HG02678 (cell line): ENCODE measurements at regions not wholly inside any gene's neighbourhood (a gene's known extent, or its start where the extent isn't known, plus 50 kb on each side); places are given as distances from the start of the nearest gene placed in this dataset.

Source experiments
- ATAC-seq: cut with Tn5 transposase; IDR thresholded peaks from one replicate; pipeline ENCODE4 v1.9.1; 2021; ENCODE audit warnings: mild to moderate bottlenecking, moderate library complexity; ENCODE audit not compliant: unreplicated experiment

DNA sequence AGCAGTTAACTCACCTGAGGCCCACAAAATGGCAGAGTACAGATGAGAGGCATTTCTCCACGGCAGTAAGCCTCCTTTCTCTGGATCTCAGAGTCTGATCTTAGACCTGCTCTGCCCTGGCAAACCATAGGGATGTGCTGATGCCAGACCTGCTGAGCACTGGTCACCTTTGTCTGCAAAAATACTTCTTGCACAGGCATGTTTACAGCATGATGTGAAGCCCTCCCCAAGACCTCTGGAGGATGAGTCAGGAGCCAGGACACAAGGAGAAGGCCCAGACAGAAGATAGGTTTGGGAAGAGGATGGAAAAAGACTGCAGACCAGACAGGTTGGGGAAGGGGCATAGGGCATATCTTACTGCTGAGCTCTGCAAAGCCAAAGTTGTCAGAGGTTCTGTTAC is 426.6 kb downstream of the PMP22 start:
- no peak for ATAC-seq

DNA sequence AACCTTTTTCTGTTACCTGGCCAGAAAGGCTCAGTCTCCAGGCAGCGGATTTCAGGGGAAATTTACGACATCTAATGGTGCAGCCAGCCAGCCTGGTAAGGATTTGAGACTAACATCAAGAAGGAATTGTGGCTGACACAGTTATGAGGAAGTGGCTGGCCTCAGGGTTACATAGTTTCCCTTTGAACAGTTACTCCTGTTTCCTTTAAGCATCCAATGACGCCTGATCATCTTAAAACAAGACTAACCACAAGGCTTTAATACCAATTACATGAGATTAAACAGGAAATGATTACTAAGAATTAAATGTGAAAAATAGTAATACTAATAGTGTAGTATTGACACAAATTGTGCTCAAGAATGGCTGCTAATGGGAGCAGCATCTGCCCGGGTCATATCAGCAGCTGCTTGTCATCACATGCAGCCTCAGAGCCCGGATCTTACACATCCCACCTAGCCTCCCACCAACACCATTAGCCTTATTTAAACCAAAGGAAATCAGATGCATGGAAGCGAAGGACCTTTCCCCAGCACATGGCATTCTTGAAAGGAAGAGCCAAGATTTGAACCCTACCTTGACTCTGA is 431.8 kb downstream of the PMP22 start:
- ATAC-seq: no peak

- ATAC-seq: no peak
Measured at GRCh38 chr17:14831491-14831890, 433.6 kb downstream of the PMP22 start.

DNA sequence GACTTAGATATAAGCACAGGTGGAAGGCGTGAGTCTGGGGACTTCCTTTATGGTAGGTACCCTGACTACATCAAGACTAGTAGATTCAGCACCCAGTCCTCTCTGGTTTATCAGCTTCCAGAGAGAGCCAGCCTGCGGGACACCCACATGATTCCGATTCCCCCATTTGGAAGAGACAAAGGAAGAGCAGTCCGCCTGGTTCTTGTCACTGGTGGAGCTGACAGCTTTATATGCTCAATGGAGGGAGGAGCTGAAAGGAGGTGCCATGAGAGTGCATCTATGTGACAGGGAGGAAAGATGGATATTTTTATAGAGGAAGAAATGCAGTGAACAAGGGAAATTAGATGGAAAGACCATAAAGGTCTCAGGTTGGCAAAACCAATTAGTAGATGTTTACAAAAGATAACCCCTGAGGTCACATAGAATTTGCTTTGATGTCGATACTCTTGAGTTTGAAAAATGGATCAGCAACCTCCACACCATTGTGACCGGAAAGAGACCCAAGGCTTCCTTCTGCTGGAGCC is 437.7 kb downstream of the PMP22 start:
- ATAC-seq: no peak

DNA sequence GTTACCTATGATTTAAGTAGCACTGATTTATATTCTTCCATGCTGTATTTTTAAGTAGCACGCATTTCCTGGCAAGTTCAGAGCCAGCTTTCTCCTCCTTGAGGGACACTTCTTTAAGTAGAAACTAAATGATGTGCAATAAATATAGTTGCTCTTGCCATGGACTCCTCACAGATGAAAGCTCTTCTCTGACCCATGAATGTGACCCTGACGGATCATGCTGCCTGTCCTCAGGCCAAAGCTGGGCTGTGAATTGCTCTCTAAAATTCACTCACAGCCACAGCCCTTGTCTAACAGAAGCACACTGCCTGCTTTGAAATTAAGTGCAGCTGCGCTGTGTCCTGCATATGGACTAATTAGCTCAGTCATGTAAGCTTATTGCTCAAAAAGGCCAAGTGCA is 438.8 kb downstream of the PMP22 start:
- ATAC-seq: no peak

- ATAC-seq: no peak
Measured at GRCh38 chr17:14818469-14818868, 446.7 kb downstream of the PMP22 start.

DNA sequence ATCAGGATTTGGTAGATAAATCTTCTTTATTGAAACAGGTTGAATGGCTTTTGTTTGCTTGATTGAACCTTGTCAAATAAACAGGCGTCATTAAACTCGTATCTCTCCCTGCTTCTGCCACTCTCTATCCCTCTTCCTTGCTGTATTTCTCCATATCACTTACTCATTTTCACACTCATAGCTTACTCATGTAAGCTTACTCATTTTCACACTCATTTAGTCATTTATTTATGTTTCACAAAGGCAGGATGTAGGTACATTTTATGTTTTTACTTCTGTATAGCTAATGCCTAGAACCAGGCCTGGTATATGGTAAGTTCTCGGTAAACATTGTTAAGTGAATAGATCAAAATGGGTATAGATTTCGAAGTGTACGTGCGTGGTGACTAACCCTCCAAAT is 450.0 kb downstream of the PMP22 start:
- ATAC-seq: no peak

DNA sequence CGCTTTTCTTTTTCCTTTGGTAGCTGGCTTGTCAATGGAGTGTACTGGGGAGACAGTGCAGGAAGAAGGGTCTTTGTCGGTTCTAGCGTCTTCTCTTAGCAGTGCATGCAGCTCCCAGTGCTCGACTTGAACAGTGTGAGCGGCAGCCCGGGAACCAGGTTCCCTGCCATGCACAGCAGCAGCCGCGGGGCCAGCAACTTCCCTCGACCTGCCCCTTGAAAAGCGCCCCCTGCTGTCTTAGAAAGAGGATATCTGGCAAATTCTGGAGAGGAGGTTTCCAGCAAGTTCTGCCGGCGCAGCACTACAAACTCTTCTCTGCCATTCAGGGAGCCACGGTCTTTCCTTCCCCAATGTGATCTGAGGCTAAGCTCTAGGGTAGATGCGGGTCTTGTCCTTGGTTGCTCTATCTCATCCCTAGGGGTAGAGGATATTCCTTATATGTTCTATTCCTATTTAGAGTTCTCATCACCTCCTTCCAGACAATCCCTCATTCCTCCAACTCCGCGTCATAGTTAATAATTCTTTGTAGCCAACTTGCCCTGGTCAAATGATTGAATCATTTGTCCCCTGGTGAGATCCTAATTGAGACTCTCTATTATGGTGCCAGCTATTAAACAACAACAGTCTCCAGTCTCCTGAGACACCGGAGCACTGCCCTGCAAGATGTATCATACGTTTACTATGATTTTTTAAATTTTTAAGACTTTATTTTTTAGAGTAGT is 451.3 kb downstream of the PMP22 start:
- ATAC-seq: no peak

- ATAC-seq: no peak
Measured at GRCh38 chr17:14808425-14808824, 456.7 kb downstream of the PMP22 start.

DNA sequence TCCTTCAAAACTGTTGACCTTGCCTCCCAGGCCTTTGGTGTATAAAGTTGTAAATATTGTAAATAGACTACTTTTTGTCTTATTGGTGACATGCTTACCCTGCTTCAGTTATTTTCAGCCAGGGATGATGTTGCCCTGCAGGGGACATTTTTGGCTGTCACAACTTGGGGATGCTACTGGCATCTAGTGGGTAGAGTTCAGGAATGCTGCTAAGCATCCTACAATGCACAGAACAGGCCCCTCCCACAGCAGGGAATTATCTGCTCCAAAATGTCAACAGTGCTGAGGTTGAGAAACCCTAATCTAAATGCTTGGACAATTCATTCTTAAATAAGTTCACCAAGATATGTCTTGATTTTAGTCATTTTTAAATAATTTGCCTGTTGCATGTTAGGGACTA is 459.8 kb downstream of the PMP22 start:
- ATAC-seq: no peak

- ATAC-seq: no peak
Measured at GRCh38 chr17:14803826-14804225, 461.3 kb downstream of the PMP22 start.

- ATAC-seq: no peak
Measured at GRCh38 chr17:14797801-14798200, 467.3 kb downstream of the PMP22 start.

GRCh38 chr17:14797021-14797420 is 468.1 kb downstream of the PMP22 start:
- no peak for ATAC-seq

DNA sequence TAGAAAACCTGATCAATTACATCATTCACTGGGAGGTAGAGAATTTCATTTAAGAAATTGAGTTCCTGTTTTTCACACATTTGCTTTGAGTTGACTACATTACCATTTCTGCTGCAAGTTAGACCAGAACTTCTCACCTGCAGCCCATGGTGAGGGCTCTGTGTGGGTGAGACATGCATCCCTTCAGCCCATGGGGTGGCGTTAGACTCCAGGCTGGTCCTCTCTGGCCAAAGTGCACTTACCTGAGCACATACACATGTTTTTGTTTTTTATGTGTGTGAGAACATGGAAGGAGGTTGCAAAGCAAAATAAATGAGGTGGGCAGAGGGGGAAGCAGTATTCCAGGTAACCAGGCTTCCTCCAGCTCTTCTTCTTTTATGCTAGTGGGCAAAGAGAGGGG is 470.2 kb downstream of the PMP22 start:
- no peak for ATAC-seq

GRCh38 chr17:14793237-14793636 is 471.9 kb downstream of the PMP22 start:
- ATAC-seq: no peak

DNA sequence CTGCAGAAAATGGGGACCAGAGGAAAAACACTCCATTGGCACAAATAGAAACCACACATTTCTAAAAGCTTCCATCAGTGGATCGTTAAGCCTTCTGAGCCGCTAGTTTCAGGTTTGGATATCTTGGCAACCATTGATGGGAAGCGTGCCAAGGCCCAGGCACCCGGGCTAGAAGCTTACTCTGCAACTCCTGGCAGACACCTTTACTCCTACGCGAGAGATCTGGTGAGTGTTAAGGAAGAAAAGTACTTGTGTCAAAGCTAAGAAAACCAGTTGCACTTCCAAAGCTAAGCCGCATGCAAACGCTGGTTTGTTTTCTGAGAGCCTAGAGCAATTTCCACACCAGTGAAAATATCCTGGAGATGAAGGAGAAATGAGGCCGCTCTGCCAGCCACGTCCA is 472.4 kb downstream of the PMP22 start:
- no peak for ATAC-seq

- no peak for ATAC-seq
Measured at GRCh38 chr17:14791221-14791620, 473.9 kb downstream of the PMP22 start.

GRCh38 chr17:14790521-14790920 is 474.6 kb downstream of the PMP22 start:
- ATAC-seq: no peak

GRCh38 chr17:14784997-14785696 is 480.0 kb downstream of the PMP22 start:
- ATAC-seq: peak; percentile 74

DNA sequence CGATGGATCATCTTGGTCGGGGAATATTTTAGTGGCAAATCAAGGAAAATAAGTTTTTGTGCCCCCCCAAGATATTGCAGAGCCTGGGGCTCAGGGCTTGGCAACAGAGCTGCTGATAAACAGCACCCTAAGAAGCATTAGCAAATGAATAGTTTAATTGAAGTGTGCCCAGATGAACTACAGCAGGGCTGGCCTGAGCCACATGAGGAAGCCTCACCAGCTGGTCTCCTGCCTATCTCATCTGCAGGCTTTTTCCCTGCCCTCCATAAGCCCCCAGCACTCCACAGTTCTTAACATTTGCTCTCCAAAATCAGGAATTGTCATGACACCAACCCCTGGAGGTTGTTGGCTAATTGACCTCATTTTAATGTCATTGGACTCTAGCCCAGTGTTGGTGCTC is 480.2 kb downstream of the HS3ST3B1 start:
- ATAC-seq: no peak

GRCh38 chr17:14780097-14780651 is 479.3 kb downstream of the HS3ST3B1 start:
- no peak for ATAC-seq

DNA sequence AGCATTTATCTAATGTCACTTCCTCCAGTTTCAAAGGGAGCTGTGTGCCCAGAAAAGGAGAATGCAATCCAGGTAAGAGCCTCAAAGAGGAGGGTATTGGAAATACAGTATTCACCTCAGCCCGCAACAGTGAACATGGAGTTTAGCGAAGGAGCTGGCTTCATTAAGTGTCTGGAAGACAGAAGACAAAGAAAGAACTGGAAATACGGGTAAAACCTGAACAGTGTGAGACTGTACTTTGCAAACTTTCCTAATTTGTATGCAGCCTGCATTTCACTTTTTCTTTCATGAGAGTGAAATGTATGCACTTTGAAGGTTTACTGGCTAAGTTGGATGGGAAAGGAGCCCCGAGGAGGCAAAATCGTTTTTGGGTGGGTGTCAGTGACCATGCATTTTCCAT is 478.4 kb downstream of the HS3ST3B1 start:
- no peak for ATAC-seq
